Upper lobe of right lung (tissue), 1 donor: ENCODE measurements at regions not wholly inside any gene's neighbourhood (a gene's known extent, or its start where the extent isn't known, plus 50 kb on each side); places are given as distances from the start of the nearest gene placed in this dataset.
"Not testable (repeated sequence)": the region's sequence is repeated elsewhere in the genome, so short reads cannot be mapped to it uniquely, and the experiment has no call there.

Experiments used
- ATAC-seq: fragments of 200-7000 bp; cut with Tn5 transposase; one replicate; pipeline ENCODE4 v1.9.1; 2020; ENCODE audit warnings: mild to moderate bottlenecking, moderate library complexity
- DNase-seq: peaks from one replicate; pipeline ENCODE4 v3.0.0-alpha.2; 2020
- H3K27ac ChIP-seq: fragments of 200-600 bp; one replicate; pipeline ENCODE4 v1.8.0; 2022
- H3K27me3 ChIP-seq: fragments of 200-600 bp; one replicate; pipeline ENCODE4 v1.8.0; 2022; ENCODE audit warnings: mild to moderate bottlenecking
- H3K36me3 ChIP-seq: fragments of 200-600 bp; one replicate; pipeline ENCODE4 v1.8.0; 2022
- H3K4me1 ChIP-seq: fragments of 200-600 bp; one replicate; pipeline ENCODE4 v1.8.0; 2022
- H3K4me3 ChIP-seq: fragments of 200-600 bp; one replicate; pipeline ENCODE4 v1.8.0; 2022; ENCODE audit warnings: mild to moderate bottlenecking
- H3K9me3 ChIP-seq: fragments of 200-600 bp; one replicate; pipeline ENCODE4 v1.8.0; 2022
- CTCF ChIP-seq: fragments of 200-600 bp; IDR thresholded peaks from one replicate; pipeline ENCODE4 v1.8.0; 2022; ENCODE audit warnings: antibody characterized with exemption
- intact Hi-C: fragments of 100-400 bp; cut with DNase I; formaldehyde crosslinking; loops from one replicate; pipeline ENCODE4 v1.11.0; 2022
- donor health status: DM: no; HTN: yes; CAD: no; lungs with severe emphysema.

GRCh38 chr2:34534341-34534740 is 935.2 kb upstream of the FAM98A start:
- Histone ChIP-seq H3K27me3 (no peaks in the 10 kb centered on the region), H3K27ac (no peak overlapping the region), H3K4me1 (no peaks in the 10 kb centered on the region), H3K36me3 (no peaks in the 10 kb centered on the region), H3K9me3 (no peaks in the 10 kb centered on the region), H3K4me3 (no peak overlapping the region)
- intact Hi-C loops = no loop called here
- no peak for DNase-seq
- TF ChIP-seq CTCF = no peak
- no peak for ATAC-seq

- no peaks in the 10 kb centered on the region for H3K36me3 ChIP-seq
- ATAC-seq (no peak), DNase-seq (no peak)
- no peak overlapping the region for H3K4me3 ChIP-seq
- H3K9me3 ChIP-seq = no peaks in the 10 kb centered on the region
- H3K27ac ChIP-seq = no peak overlapping the region
- TF ChIP-seq CTCF = no peak
- no peaks in the 10 kb centered on the region for H3K27me3 ChIP-seq
- intact Hi-C loops = no loop called here
- no peaks in the 10 kb centered on the region for H3K4me1 ChIP-seq
Measured at GRCh38 chr2:34533585-34534183, 934.6 kb upstream of the FAM98A start.

GRCh38 chr2:34529965-34530364 is 930.9 kb upstream of the FAM98A start:
- Histone ChIP-seq H3K36me3 (no peaks in the 10 kb centered on the region), H3K27ac (no peak overlapping the region), H3K9me3 (no peaks in the 10 kb centered on the region), H3K4me3 (no peak overlapping the region), H3K4me1 (no peaks in the 10 kb centered on the region), H3K27me3 (no peaks in the 10 kb centered on the region)
- intact Hi-C loops = no loop called here
- ATAC-seq (no peak), DNase-seq (no peak)
- no peak for TF ChIP-seq CTCF

GRCh38 chr2:34523958-34524514 is 924.9 kb upstream of the FAM98A start:
- no peaks in the 10 kb centered on the region for H3K27me3 ChIP-seq
- intact Hi-C loops = no loop called here
- no peak for TF ChIP-seq CTCF
- peaks cover 12% of the 10 kb centered on the region for H3K9me3 ChIP-seq
- no peaks in the 10 kb centered on the region for H3K4me1 ChIP-seq
- no peak overlapping the region for H3K27ac ChIP-seq
- H3K4me3 ChIP-seq = no peak overlapping the region
- DNase-seq = no peak
- ATAC-seq = no peak
- H3K36me3 ChIP-seq = no peaks in the 10 kb centered on the region

GRCh38 chr2:34519659-34520058 is 920.6 kb upstream of the FAM98A start:
- intact Hi-C loops = no loop called here
- Histone ChIP-seq H3K4me3 (no peak overlapping the region), H3K27me3 (no peaks in the 10 kb centered on the region), H3K4me1 (no peaks in the 10 kb centered on the region), H3K9me3 (peaks cover 12% of the 10 kb centered on the region), H3K27ac (no peak overlapping the region), H3K36me3 (no peaks in the 10 kb centered on the region)
- no peak for ATAC-seq
- DNase-seq = no peak
- no peak for TF ChIP-seq CTCF

- intact Hi-C loops = no loop called here
- Histone ChIP-seq H3K9me3 (no peaks in the 10 kb centered on the region), H3K4me1 (no peaks in the 10 kb centered on the region), H3K36me3 (no peaks in the 10 kb centered on the region), H3K27me3 (no peaks in the 10 kb centered on the region), H3K4me3 (no peak overlapping the region), H3K27ac (no peak overlapping the region)
- DNase-seq = no peak
- no peak for ATAC-seq
- TF ChIP-seq CTCF = no peak
Measured at GRCh38 chr2:34498561-34498960, 899.5 kb upstream of the FAM98A start.

GRCh38 chr2:34494192-34494591 is 895.1 kb upstream of the FAM98A start:
- H3K4me3 ChIP-seq, H3K27me3 ChIP-seq, DNase-seq, H3K4me1 ChIP-seq, intact Hi-C loops, H3K9me3 ChIP-seq, ATAC-seq, H3K36me3 ChIP-seq, H3K27ac ChIP-seq: not testable (repeated sequence)
